HCT116 (cell line): ENCODE measurements at regions not wholly inside any gene's neighbourhood (a gene's known extent, or its start where the extent isn't known, plus 50 kb on each side); places are given as distances from the start of the nearest gene placed in this dataset.

Experiments used
- ATAC-seq: fragments of 200-7000 bp; cut with Tn5 transposase; 2 replicates; pipeline ENCODE4 v1.9.1; 2020; ENCODE audit warnings: mild to moderate bottlenecking, moderate library complexity
- BruUV-seq: library from RNA; stranded (reverse); fragments of 400-500 nt; replicated peaks from 2 replicates; lab custom pipeline; 2021; lab: Mats Ljungman, UMichigan
- CTCF ChIA-PET: fragments of 300-600 bp; sonication (Branson Sonifier 250); formaldehyde crosslinking; loops from one replicate; lab custom pipeline; 2021; ENCODE audit warnings: antibody characterized with exemption; lab: Charles Lee
- POLR2A ChIA-PET: fragments of 300-600, 350-600 bp; sonication (Branson Sonifier 250); formaldehyde crosslinking; loops from one replicate; lab custom pipeline; 2021; ENCODE audit warnings: antibody characterized with exemption; lab: Charles Lee
- RAD21 ChIA-PET, 2 experiments: fragments of 300-600 bp; sonication (Branson Sonifier 250); formaldehyde crosslinking; loops; one replicate each; lab custom pipeline; 2023; ENCODE audit warnings: low total read pairs in 2 of 2; ENCODE audit not compliant: uncharacterized antibody in 2 of 2, unreplicated experiment in 2 of 2, low non-redundant PET in 1 of 2; lab: Charles Lee
- DNase-seq: peaks from one replicate; pipeline ENCODE4 v3.0.0-alpha.2; 2010; ENCODE audit warnings: low read depth, low spot score
- H2AFZ ChIP-seq: fragments of 200-600 bp; shearing (Covaris generic), sonication (generic); 2 replicates; pipeline ENCODE4 v1.6.1; 2017; ENCODE audit warnings: low read depth, mixed run types, mixed read lengths, antibody characterized with exemption, low read length; ENCODE audit not compliant: poor library complexity, severe bottlenecking
- H3K27ac ChIP-seq: 2 replicates; pipeline ENCODE4 v1.5.1; 2012; ENCODE audit warnings: low read depth, low read length
- H3K27me3 ChIP-seq: fragments of 200-600 bp; sonication (generic); 2 replicates; pipeline ENCODE4 v1.6.1; 2016; ENCODE audit warnings: mixed run types, low read length, mixed read lengths; ENCODE audit not compliant: insufficient read depth
- H3K36me3 ChIP-seq, 2 experiments: fragments of 200-500 bp in 1 of 2; fragments of 200-600 bp in 1 of 2; sonication (Bioruptor generic) in 1 of 2; sonication (generic) in 1 of 2; 2 replicates each; pipeline versions ENCODE4 v1.5.1 to v1.6.1; 2014 to 2016; ENCODE audit warnings: low read length in 2 of 2, inconsistent platforms in 1 of 2, mixed read lengths in 1 of 2, mixed run types in 1 of 2; ENCODE audit not compliant: insufficient read depth in 2 of 2, control insufficient read depth in 1 of 2
- H3K4me1 ChIP-seq, 2 experiments: fragments of 200-600 bp in 1 of 2; sonication (generic) in 1 of 2; 2 replicates each; pipeline versions ENCODE4 v1.5.1 to v1.6.1; 2012 to 2017; ENCODE audit warnings: low read length in 2 of 2, inconsistent platforms in 1 of 2, mild to moderate bottlenecking in 1 of 2, mixed read lengths in 1 of 2, mixed run types in 1 of 2, moderate library complexity in 1 of 2; ENCODE audit not compliant: insufficient read depth in 2 of 2, control insufficient read depth in 1 of 2
- H3K4me2 ChIP-seq: fragments of 200-600 bp; sonication (generic); 2 replicates; pipeline ENCODE4 v1.6.1; 2017; ENCODE audit warnings: mixed run types, low read length, mixed read lengths
- H3K4me3 ChIP-seq, 2 experiments: fragments of 200-600 bp in 1 of 2; sonication (generic) in 1 of 2; replicated peaks in 1 of 2; 2 replicates each; pipeline ENCODE4 v1.5.1; 2011 to 2016; ENCODE audit warnings: low read length in 2 of 2, control low read depth in 1 of 2, low read depth in 1 of 2, mild to moderate bottlenecking in 1 of 2, mixed read lengths in 1 of 2, mixed run types in 1 of 2
- H3K79me2 ChIP-seq: fragments of 200-600 bp; sonication (generic); 2 replicates; pipeline ENCODE4 v1.6.1; 2017; ENCODE audit warnings: mild to moderate bottlenecking, mixed run types, low read length, moderate library complexity, mixed read lengths; ENCODE audit not compliant: insufficient read depth
- H3K9ac ChIP-seq: fragments of 200-600 bp; sonication (generic); 2 replicates; pipeline ENCODE4 v1.6.1; 2016; ENCODE audit warnings: low read length, mixed read lengths
- H3K9me2 ChIP-seq: fragments of 200-600 bp; sonication (generic), shearing (Covaris generic); 2 replicates; pipeline ENCODE4 v1.6.1; 2017; ENCODE audit warnings: mixed run types, mild to moderate bottlenecking, moderate library complexity; ENCODE audit not compliant: insufficient read depth
- H3K9me3 ChIP-seq, 2 experiments: fragments of 200-500 bp in 1 of 2; fragments of 200-600 bp in 1 of 2; sonication (Bioruptor generic) in 1 of 2; sonication (generic) in 1 of 2; 2 replicates each; pipeline ENCODE4 v1.6.1; 2014 to 2017; ENCODE audit warnings: low read length in 2 of 2, mixed read lengths in 2 of 2, inconsistent platforms in 1 of 2, low read depth in 1 of 2, mild to moderate bottlenecking in 1 of 2, mixed run types in 1 of 2, moderate library complexity in 1 of 2; ENCODE audit not compliant: control insufficient read depth in 1 of 2, insufficient read depth in 1 of 2
- H4K20me1 ChIP-seq: fragments of 200-600 bp; sonication (generic), shearing (Covaris generic); 2 replicates; pipeline ENCODE4 v1.6.1; 2017; ENCODE audit warnings: mixed run types, mild to moderate bottlenecking, moderate library complexity; ENCODE audit not compliant: insufficient read depth
- CEBPB ChIP-seq: IDR thresholded peaks from 2 replicates; pipeline ENCODE4 v1.6.1; 2012; ENCODE audit warnings: low read depth
- EGR1 ChIP-seq: IDR thresholded peaks from 2 replicates; pipeline ENCODE4 v1.6.1; 2012; ENCODE audit warnings: low read depth
- ELF1 ChIP-seq: IDR thresholded peaks from 2 replicates; pipeline ENCODE4 v1.6.1; 2012; ENCODE audit warnings: low read depth, borderline replicate concordance
- EZH2 ChIP-seq: fragments of 200-600 bp; sonication (generic); IDR thresholded peaks from 2 replicates; pipeline ENCODE4 v1.6.1; 2017; ENCODE audit warnings: antibody characterized with exemption, mixed run types
- FOSL1 ChIP-seq: IDR thresholded peaks from 2 replicates; pipeline ENCODE4 v1.6.1; 2012; ENCODE audit warnings: low read depth
- JUND ChIP-seq: IDR thresholded peaks from 2 replicates; pipeline ENCODE4 v1.6.1; 2012
- POLR2A ChIP-seq: IDR thresholded peaks from 2 replicates; pipeline ENCODE4 v1.7.0; 2011; ENCODE audit warnings: borderline replicate concordance; ENCODE audit not compliant: insufficient read depth, insufficient read length; ENCODE audit errors: extremely low read depth
- SIN3A ChIP-seq: IDR thresholded peaks from 2 replicates; pipeline ENCODE4 v1.6.1; 2012; ENCODE audit warnings: low read depth
- SP1 ChIP-seq: IDR thresholded peaks from 2 replicates; pipeline ENCODE4 v1.6.1; 2012; ENCODE audit warnings: low read depth
- TCF7L2 ChIP-seq: IDR thresholded peaks from 2 replicates; pipeline ENCODE4 v1.7.0; 2011; ENCODE audit warnings: borderline replicate concordance, inconsistent platforms; ENCODE audit not compliant: insufficient read depth, insufficient read length; ENCODE audit errors: extremely low read depth
- YY1 ChIP-seq: IDR thresholded peaks from 2 replicates; pipeline ENCODE4 v1.6.1; 2011; ENCODE audit warnings: low read length, low read depth, moderate library complexity, mild to moderate bottlenecking; ENCODE audit not compliant: insufficient replicate concordance; ENCODE audit errors: extremely low read depth
- ZFX ChIP-seq: fragments of 450-650 bp; IDR thresholded peaks from 2 replicates; pipeline ENCODE4 v1.6.1; 2017
- ZNF274 ChIP-seq: fragments of 200-500 bp; sonication (Bioruptor generic); IDR thresholded peaks from 2 replicates; pipeline ENCODE4 v1.6.1; 2014; ENCODE audit warnings: mild to moderate bottlenecking, low read depth, low read length, inconsistent platforms
- intact Hi-C: fragments of 100-400 bp; cut with micrococcal nuclease; formaldehyde crosslinking; loops from 2 replicates; pipeline ENCODE4 v1.10.0; 2022
- TF ChIP-seq, protein P1 (sequence below): IDR thresholded peaks from 2 replicates; pipeline ENCODE4 v1.6.1; 2012
- TF ChIP-seq, protein P2 (sequence below), 3 experiments: fragments of 200-600 bp in 1 of 3; sonication (generic) in 1 of 3; IDR thresholded peaks in 2 of 3; conservative IDR thresholded peaks in 1 of 3; 2 replicates each; pipeline ENCODE4 v1.5.1; 2012 to 2017; ENCODE audit warnings: low read depth in 2 of 3, low read length in 2 of 3, antibody characterized with exemption in 1 of 3, borderline replicate concordance in 1 of 3, control low read depth in 1 of 3, mild to moderate bottlenecking in 1 of 3, mixed read lengths in 1 of 3, mixed run types in 1 of 3, moderate library complexity in 1 of 3; ENCODE audit not compliant: insufficient read depth in 1 of 3
- TF ChIP-seq, protein P3 (sequence below): IDR thresholded peaks from 2 replicates; pipeline ENCODE4 v1.6.1; 2011; ENCODE audit warnings: mild to moderate bottlenecking, low read length, moderate library complexity; ENCODE audit not compliant: insufficient replicate concordance; ENCODE audit errors: extremely low read depth

DNA sequence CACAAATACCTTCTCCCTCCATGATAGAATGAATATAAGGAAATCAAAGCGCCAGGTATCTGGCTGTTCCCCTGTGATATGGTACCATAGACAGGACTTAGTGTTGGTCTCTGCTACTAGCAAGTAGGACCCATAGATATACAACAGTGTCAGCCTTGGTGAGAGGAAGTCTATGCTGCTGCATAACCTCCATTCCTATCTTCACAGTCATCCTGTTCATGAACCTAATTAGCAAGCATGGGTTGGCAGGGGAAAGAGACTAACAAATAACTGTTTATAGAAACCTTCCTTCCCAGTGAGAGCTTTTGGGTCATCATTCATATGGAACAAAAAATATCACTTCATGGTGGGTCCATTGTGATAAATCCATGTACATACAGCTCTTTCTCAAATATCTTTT, 188.9 kb upstream of the FAM98A start:
- Histone ChIP-seq H3K9ac (no peak overlapping the region), H3K36me3 (no peaks in the 10 kb centered on the region), H2AFZ (no peak overlapping the region), H3K27ac (no peak overlapping the region), H4K20me1 (no peaks in the 10 kb centered on the region), H3K9me3 (no peaks in the 10 kb centered on the region), H3K4me1 (no peaks in the 10 kb centered on the region), H3K79me2 (no peaks in the 10 kb centered on the region), H3K4me2 (no peak overlapping the region), H3K4me3 (no peak overlapping the region)
- no TSS peak for BruUV-seq
- ChIA-PET POLR2A (no interaction called here), RAD21 (no interaction called here), CTCF (no interaction called here)
- DNase-seq (no peak), ATAC-seq (no peak)
- intact Hi-C loops: no loop called here
- no peak for TF ChIP-seq CEBPB
- no peak for TF ChIP-seq EZH2
- no peak for TF ChIP-seq SP1
- TF ChIP-seq SIN3A: no peak
- no peak for TF ChIP-seq FOSL1
- TF ChIP-seq, protein P1, sequence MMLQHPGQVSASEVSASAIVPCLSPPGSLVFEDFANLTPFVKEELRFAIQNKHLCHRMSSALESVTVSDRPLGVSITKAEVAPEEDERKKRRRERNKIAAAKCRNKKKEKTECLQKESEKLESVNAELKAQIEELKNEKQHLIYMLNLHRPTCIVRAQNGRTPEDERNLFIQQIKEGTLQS: no peak
- no peak for TF ChIP-seq ELF1
- TF ChIP-seq JUND: no peak
- TF ChIP-seq, protein P2, sequence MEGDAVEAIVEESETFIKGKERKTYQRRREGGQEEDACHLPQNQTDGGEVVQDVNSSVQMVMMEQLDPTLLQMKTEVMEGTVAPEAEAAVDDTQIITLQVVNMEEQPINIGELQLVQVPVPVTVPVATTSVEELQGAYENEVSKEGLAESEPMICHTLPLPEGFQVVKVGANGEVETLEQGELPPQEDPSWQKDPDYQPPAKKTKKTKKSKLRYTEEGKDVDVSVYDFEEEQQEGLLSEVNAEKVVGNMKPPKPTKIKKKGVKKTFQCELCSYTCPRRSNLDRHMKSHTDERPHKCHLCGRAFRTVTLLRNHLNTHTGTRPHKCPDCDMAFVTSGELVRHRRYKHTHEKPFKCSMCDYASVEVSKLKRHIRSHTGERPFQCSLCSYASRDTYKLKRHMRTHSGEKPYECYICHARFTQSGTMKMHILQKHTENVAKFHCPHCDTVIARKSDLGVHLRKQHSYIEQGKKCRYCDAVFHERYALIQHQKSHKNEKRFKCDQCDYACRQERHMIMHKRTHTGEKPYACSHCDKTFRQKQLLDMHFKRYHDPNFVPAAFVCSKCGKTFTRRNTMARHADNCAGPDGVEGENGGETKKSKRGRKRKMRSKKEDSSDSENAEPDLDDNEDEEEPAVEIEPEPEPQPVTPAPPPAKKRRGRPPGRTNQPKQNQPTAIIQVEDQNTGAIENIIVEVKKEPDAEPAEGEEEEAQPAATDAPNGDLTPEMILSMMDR (IDR thresholded peaks at IDR 0.05 in 2 of 3, conservative IDR thresholded peaks at IDR 0.05 in 1 of 3; ENCODE audit: borderline replicate concordance in 1 of 3, insufficient read depth in 1 of 3, low read depth in 2 of 3, low read length in 2 of 3): no peak
- TF ChIP-seq POLR2A: no peak
- TF ChIP-seq, all 23 proteins: peak for 0
- Histone ChIP-seq H3K27me3 (no peaks in the 10 kb centered on the region), H3K9me2 (no peaks in the 10 kb centered on the region)

DNA sequence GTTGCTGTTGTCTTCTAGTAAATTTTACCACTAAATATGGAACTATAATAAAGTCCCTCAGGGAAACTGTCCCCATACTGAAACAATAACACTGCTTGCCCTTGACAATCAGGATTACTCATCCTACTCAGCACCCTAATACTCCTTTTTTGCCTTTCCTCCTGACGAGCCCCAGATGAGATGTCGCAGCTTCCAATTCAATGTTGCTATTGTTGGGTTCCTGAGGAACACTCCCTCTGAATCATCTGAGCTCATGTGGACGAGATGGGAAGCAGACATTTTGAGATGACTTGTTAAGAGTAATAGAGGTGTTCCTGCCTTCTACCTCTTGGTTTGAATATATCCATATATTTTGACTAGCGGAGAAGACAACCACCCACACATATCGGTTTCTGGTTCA, 187.8 kb upstream of the FAM98A start:
- no peaks in the 10 kb centered on the region for H3K27me3 ChIP-seq
- H3K36me3 ChIP-seq: no peaks in the 10 kb centered on the region
- intact Hi-C loops: no loop called here
- H3K9me3 ChIP-seq: no peaks in the 10 kb centered on the region
- ChIA-PET RAD21 (no interaction called here), POLR2A (no interaction called here), CTCF (no interaction called here)
- H3K9me2 ChIP-seq: no peaks in the 10 kb centered on the region
- H3K4me2 ChIP-seq: no peak overlapping the region
- H3K9ac ChIP-seq: no peak overlapping the region
- H3K27ac ChIP-seq: no peak overlapping the region
- no peak overlapping the region for H2AFZ ChIP-seq
- no peak overlapping the region for H3K4me3 ChIP-seq
- H3K79me2 ChIP-seq: no peaks in the 10 kb centered on the region
- no TSS peak for BruUV-seq
- no peaks in the 10 kb centered on the region for H4K20me1 ChIP-seq
- ATAC-seq: no peak
- no peak for DNase-seq
- no peaks in the 10 kb centered on the region for H3K4me1 ChIP-seq
- TF ChIP-seq EGR1 (no peak), ELF1 (no peak), JUND (no peak), YY1 (no peak), EZH2 (no peak), ZFX (no peak), ZNF274 (no peak), CEBPB (no peak), TCF7L2 (no peak), FOSL1 (no peak), POLR2A (no peak)
- TF ChIP-seq, protein P3, sequence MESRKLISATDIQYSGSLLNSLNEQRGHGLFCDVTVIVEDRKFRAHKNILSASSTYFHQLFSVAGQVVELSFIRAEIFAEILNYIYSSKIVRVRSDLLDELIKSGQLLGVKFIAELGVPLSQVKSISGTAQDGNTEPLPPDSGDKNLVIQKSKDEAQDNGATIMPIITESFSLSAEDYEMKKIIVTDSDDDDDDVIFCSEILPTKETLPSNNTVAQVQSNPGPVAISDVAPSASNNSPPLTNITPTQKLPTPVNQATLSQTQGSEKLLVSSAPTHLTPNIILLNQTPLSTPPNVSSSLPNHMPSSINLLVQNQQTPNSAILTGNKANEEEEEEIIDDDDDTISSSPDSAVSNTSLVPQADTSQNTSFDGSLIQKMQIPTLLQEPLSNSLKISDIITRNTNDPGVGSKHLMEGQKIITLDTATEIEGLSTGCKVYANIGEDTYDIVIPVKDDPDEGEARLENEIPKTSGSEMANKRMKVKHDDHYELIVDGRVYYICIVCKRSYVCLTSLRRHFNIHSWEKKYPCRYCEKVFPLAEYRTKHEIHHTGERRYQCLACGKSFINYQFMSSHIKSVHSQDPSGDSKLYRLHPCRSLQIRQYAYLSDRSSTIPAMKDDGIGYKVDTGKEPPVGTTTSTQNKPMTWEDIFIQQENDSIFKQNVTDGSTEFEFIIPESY: no peak
